AG09309 (cell line): ENCODE measurements at regions not wholly inside any gene's neighbourhood (a gene's known extent, or its start where the extent isn't known, plus 50 kb on each side); places are given as distances from the start of the nearest gene placed in this dataset.
"Not testable (repeated sequence)": the region's sequence is repeated elsewhere in the genome, so short reads cannot be mapped to it uniquely, and the experiment has no call there.

Experiments
- DNase-seq: peaks from one replicate; pipeline ENCODE4 v3.0.0-alpha.2; 2010; ENCODE audit warnings: low read depth
- H3K4me3 ChIP-seq: 2 replicates; pipeline ENCODE4 v1.5.1; 2011; ENCODE audit warnings: mild to moderate bottlenecking, low read depth, low read length, moderate library complexity; ENCODE audit not compliant: control insufficient read depth
- TF ChIP-seq, protein P1 (sequence below): IDR thresholded peaks from 2 replicates; pipeline ENCODE4 v1.5.1; 2011; ENCODE audit warnings: mild to moderate bottlenecking, low read depth, low read length, inconsistent platforms; ENCODE audit not compliant: insufficient read depth, control insufficient read depth; ENCODE audit errors: missing control alignments

DNA sequence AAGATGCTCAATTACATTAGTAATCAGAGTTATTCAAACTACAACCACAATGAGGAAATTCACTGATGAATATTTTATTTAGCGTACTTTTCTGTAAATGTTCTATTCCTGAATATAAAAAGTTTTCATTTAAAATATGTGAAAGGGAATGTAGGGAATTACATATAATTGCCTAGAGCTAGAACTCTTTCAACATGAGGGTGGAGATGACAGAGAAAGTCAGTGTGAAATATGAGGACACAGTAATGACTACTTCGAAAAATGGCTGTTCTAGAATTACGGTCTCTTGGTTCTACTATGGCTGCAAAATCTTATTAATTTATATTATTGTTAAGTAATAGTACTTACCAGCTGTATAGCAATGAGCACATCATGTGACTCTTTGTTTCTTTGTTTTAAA, 1647.4 kb upstream of the PIK3C3 start:
- no peak overlapping the region for H3K4me3 ChIP-seq
- no peak for DNase-seq
- TF ChIP-seq, protein P1, sequence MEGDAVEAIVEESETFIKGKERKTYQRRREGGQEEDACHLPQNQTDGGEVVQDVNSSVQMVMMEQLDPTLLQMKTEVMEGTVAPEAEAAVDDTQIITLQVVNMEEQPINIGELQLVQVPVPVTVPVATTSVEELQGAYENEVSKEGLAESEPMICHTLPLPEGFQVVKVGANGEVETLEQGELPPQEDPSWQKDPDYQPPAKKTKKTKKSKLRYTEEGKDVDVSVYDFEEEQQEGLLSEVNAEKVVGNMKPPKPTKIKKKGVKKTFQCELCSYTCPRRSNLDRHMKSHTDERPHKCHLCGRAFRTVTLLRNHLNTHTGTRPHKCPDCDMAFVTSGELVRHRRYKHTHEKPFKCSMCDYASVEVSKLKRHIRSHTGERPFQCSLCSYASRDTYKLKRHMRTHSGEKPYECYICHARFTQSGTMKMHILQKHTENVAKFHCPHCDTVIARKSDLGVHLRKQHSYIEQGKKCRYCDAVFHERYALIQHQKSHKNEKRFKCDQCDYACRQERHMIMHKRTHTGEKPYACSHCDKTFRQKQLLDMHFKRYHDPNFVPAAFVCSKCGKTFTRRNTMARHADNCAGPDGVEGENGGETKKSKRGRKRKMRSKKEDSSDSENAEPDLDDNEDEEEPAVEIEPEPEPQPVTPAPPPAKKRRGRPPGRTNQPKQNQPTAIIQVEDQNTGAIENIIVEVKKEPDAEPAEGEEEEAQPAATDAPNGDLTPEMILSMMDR: no peak

DNA sequence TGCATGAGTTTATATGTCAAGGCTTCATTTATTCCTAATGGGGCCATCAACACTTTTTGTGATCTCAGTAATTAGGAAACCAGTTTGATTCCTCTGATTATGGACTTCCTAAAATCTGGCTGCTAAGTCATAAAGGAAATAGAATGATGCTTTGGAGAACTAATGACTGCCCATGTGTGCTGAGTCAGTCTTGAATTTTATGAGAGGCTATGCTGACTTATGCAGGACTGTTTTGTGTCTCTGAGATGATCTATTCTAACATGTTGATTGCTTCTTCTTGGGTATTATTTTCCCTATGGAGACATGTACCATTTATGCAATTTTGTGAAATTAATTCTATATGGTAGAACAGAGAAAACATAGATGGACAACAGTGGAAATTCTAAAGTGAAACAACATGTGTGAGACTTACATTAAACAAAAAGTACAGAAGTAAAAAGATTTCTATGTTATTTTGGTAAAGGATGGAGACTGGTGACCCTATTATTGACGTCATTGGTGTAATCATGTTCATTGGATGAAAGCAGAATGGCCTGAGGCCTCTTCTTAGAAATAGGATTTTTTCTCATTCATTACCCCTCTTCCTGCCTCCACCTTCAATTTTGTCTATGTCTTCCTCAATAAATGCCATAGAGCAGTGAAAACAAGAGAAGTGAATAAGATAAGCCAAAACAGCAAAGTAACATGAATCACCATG, 1658.2 kb upstream of the PIK3C3 start:
- DNase-seq: no peak
- TF ChIP-seq, protein P1: no peak
- H3K4me3 ChIP-seq: no peak overlapping the region

DNA sequence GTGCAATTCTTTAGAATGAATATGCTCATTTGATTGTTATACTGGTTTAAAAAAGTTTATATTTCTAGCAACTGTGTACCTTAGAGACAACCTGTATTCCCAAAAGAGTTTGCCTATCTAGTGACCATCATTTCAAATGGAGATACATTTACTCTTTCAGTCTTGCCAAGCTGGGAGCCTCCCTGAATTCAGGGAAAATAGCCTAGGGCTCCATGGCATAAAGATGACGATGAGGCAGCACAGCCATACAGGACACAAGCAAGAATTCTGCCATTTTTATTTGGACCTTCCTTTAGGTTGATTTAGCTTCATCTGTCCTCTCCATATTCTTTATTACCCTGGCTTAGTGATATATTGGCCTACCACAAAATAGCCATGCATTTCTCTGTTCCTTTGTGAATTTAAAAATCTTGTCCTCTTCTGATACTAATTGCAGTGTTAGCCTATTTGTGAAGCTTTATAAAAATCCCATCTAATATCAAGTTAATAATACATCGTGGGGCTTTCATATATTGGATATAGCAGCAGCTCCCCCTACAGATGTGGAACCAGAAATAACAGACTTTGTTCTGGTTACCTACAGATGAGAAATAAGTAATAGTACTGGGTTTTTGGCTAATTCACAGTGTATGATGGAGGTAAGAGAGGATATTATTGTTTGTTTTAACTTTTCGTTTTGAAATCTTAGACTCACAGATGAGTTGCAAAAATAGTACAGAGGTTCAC, 1661.9 kb upstream of the PIK3C3 start:
- TF ChIP-seq, protein P1: no peak
- DNase-seq: no peak
- H3K4me3 ChIP-seq: no peak overlapping the region

DNA sequence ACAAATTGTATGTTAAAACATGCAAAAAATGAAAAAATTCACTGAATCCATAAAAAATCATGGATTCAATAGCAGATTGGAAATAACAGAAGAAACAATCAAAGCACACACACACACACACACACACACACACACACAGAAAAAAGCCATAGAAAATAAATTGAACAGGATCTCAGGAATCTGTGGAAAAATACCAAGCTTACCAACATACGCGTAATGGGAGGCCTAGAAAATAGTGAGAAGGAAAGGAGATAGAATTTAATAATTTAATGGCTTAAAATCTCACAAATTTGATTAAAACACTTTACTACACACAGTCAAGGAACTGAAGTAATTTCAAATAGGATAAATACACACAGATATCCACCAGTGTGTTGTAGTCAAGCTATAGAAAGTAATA, 1671.5 kb upstream of the PIK3C3 start:
- no peak overlapping the region for H3K4me3 ChIP-seq
- TF ChIP-seq, protein P1: no peak
- no peak for DNase-seq

DNA sequence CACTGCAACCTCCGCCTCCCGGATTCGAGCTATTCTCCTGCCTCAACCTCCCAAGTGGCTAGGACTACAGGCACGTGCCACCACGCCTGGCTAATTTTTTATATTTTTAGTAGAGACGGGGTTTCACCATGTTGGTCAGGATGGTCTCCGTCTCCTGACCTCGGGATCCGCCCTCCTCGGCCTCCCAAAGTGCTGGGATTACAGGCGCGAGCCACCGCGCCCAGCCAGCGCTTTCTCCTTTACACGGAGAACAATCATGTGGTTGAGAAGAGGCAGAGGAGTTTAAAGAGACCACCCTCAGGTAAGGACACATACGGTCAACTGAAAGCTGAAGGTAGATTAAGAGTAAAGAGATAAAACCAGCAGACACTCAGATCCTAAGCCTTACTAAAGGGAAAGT, 1673.7 kb upstream of the PIK3C3 start:
- not testable (repeated sequence) for DNase-seq, H3K4me3 ChIP-seq

DNA sequence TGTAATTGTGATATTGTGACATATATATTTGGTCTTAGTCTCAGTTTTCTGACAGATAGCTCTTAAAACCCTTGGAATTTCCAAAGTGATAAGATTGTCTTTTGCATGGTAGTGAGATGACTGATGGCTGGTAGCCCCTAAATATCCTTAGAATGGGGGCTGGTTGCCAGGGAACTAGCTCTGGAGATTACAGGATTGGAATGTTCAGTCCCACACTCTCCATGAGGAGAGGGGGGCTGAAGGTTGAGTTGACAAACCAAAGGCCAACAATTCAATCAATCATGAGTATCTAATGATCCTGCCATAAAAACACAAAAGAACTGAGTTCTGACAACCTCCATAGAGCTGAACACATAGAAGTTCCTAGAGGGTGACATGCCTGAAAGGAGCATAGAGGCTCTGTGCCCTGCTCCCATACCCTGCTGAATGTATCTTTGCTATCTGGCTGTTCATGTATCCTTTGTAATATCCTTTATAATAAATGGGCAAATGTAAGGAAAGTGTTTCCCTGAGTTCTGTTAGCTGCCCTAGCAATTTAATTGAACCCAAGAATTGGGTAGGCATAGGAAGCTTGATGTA, 1680.3 kb upstream of the PIK3C3 start:
- H3K4me3 ChIP-seq: no peak overlapping the region
- TF ChIP-seq, protein P1: no peak
- DNase-seq: no peak

DNA sequence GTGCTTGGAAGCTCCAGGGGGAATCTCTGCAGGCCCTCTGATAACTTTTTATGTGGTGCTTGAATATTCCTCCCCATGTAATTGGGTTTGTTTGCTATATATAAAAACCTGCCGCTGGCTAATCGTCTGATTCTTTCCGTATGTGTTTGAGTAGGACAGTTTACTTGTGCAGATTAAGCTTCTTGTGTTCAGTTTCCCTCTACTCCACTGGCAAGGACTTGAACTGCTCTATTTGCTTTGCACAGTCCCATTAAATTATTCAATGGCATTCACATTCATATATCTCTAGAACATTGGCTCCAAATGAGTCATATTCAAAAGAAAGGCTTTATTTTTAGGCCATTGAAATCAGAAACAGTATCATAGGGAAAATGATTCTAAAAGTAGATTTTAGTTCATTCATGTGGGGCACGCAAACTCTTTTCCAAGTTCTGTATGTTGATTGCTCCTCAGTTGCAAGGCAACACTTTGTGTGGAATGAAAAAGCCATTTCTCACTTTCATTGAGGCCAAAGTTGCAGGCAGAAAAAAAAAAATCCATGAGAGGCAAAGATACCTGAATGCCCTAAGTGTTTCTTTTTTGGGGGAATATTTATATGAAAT, 1682.3 kb upstream of the PIK3C3 start:
- no peak for DNase-seq
- H3K4me3 ChIP-seq: no peak overlapping the region
- TF ChIP-seq, protein P1: no peak
